Mammary epithelial cell (primary cell): ENCODE measurements at regions not wholly inside any gene's neighbourhood (a gene's known extent, or its start where the extent isn't known, plus 50 kb on each side); places are given as distances from the start of the nearest gene placed in this dataset.

ENCODE experiments used
- EZH2 ChIP-seq: IDR thresholded peaks from 2 replicates; pipeline ENCODE4 v1.6.1; 2012; ENCODE audit warnings: low read length, inconsistent platforms, borderline replicate concordance
- TF ChIP-seq, protein P1 (sequence below), 2 donors: IDR thresholded peaks in 1 of 2; conservative IDR thresholded peaks in 1 of 2; 2 replicates each; pipeline ENCODE4 v1.5.1; 2011 to 2012; ENCODE audit warnings: inconsistent platforms in 2 of 2, low read length in 2 of 2, mild to moderate bottlenecking in 2 of 2, control low read depth in 1 of 2, low read depth in 1 of 2; ENCODE audit not compliant: insufficient read depth in 1 of 2; ENCODE audit errors: extremely low read depth in 1 of 2

DNA sequence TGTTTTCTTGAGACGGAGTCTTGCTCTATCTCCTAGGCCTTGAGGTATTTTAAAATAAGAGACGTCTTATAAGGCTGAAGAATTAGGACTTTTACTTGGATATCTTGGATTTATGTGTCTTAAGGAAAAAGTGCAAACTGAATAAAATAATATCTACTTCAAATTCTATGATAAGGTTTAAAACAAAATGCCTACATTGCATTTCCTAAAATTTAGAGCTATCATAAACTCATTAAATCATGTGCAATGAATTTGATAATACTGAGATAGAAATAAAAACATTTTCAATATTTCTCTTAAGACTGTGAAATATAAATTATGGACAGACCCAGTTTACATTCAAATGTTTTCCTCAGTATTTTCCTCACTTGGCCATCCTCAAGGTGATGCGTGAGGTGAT lies 729.5 kb upstream of the LMO3 start:
- no peak for TF ChIP-seq EZH2
- TF ChIP-seq, protein P1, sequence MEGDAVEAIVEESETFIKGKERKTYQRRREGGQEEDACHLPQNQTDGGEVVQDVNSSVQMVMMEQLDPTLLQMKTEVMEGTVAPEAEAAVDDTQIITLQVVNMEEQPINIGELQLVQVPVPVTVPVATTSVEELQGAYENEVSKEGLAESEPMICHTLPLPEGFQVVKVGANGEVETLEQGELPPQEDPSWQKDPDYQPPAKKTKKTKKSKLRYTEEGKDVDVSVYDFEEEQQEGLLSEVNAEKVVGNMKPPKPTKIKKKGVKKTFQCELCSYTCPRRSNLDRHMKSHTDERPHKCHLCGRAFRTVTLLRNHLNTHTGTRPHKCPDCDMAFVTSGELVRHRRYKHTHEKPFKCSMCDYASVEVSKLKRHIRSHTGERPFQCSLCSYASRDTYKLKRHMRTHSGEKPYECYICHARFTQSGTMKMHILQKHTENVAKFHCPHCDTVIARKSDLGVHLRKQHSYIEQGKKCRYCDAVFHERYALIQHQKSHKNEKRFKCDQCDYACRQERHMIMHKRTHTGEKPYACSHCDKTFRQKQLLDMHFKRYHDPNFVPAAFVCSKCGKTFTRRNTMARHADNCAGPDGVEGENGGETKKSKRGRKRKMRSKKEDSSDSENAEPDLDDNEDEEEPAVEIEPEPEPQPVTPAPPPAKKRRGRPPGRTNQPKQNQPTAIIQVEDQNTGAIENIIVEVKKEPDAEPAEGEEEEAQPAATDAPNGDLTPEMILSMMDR (conservative IDR thresholded peaks at IDR 0.05 in 1 of 2, IDR thresholded peaks at IDR 0.05 in 1 of 2; ENCODE audit: extremely low read depth in 1 of 2, insufficient read depth in 1 of 2, low read depth in 1 of 2, low read length in 2 of 2): no peak
